ENCODE measurements at regions not wholly inside any gene's neighbourhood (a gene's known extent, or its start where the extent isn't known, plus 50 kb on each side); places are given as distances from the start of the nearest gene placed in this dataset.
A peak's percentile ranks its signal among the peaks of the same experiment; 100 is the strongest.
"Not testable (repeated sequence)": the region's sequence is repeated elsewhere in the genome, so short reads cannot be mapped to it uniquely, and the experiment has no call there.

DNA sequence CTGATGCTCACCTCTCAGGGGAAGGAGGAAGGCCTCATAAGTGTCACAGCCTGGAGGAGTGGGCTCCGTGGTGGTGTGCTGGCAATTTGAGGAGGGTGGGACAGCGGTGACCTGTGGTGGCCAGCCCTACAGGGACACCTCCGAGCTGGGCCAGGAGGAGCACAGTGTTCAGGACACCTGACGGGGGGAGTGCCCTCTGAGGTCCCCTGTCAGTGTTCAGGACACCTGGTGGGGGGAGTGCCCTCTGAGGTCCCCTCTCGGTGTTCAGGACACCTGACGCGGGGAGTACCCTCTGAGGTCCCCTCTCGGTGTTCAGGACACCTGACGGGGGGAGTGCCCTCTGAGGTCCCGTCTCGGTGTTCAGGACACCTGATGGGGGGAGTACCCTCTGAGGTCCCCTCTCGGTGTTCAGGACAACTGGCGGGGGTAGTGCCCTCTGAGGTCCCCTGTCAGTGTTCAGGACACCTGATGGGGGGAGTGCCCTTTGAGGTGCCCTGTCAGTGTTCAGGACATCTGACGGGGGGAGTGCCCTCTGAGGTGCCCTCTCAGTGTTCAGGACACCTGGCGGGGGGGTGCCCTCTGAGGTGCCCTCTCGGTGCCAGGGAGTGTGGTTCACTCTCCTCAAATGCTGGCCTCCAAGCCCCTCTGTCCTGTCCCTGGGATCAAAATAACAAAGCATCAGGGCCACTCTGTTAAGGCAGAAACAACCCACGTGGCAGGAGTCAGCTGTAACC is 73.4 kb upstream of the ZNF469 start:
- DNase-seq: no peak

DNA sequence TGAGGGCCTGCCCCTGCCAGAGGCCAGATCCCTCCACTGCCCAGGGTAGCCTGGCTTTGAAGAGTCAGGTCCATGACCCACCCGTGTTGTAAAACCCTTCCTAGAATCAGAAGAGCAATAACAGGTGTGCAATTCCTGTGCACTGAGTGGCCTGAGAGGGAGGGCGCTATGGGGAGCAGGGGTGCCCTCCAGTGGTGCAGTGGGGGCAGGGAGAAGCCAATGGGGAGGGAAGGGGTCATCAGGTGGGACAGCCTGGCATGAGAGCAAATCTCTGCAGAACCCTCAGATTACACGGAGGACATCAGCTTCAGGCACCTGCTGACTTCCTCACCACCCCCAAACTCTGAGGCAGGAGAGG is 72.9 kb upstream of the ZNF469 start:
- no peak for DNase-seq

DNA sequence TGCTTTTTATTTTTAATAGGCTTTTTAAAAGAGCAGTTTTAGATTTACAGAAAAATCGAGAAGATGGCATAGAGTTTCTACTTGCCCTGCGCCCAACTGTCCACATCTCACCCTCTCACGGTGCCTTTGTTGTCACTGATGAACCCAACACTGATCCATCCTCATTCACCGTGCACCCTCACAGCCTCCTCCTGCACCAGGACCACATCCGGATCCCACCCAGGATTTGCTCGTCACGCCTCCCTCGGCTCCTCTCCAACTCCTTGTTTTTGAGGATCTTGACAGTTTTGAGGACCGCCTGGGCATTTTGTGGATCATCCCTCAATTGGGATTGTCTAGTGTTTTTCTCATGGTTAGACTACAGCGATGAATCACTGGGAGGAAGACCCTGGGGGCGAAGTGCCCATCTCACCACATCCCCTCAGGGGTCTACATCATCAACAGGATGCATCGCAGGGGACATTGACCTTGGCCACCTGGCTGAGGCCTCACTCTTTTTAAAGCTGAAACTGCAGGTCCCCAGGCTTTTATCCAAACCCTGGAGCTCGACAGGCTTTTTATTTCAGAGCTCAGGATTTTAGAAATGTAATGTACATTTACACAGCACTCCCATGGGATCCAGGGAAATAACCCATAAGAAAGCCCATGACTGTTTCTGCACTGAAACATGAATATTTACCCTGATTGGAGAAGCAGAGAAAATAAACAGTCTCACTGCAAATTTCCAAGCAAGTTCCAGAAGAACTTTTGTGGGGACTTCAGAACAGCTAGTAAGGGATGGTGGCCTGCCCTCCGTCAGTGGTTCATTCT is 71.8 kb upstream of the ZNF469 start:
- DNase-seq: no peak

- DNase-seq: not testable (repeated sequence)
Measured at GRCh38 chr16:88311860-88312259, 70.9 kb upstream of the ZNF469 start.

DNA sequence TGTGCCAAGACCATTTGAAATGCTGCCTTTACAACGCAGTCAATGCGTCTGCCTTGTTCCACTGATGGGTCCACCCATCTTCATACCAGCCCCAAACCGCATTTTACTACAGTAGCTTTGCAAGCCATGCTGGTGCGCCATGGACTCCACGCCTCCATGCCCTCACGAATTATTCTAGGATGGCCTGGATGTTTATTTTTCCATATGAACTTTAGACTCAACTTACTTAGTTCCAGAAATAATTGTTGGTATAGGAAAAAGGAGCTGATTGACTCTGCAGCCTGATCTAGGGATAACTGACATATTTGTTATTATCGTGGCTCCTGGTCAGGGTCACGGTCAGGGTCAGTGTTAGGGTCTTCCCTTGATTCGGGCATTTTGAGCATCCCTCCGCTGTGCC is 70.0 kb upstream of the ZNF469 start:
- DNase-seq: no peak

DNA sequence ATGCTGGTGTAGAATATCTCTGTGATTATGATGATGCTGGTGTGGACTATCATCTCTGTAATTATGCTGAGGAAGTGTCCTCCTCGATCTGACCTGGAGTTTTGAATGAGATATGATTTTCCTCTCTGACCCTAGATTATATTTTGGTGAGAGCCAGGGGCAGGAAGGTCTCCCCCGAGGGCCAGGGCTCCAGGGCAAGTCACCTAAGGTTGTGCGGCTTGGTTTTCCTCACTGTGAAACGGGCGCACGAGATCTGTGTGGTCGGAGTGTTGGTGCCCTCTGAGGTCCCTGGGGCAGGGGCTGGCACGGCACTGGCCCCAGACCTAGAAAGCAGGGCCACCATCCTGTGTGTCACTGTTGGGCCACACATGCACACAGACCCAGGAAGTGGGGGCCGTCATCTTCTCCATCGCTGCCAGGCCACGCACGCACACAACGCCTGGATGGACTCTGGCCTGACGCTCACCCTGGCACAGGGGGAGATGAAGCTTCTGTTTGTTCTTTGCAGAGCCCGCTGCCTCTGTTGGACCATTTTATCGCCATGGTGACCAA is 67.7 kb upstream of the ZNF469 start:
- DNase-seq: no peak

GRCh38 chr16:88315543-88316105 is 67.1 kb upstream of the ZNF469 start:
- DNase-seq: no peak

GRCh38 chr16:88316151-88316550 is 66.6 kb upstream of the ZNF469 start:
- no peak for DNase-seq

GRCh38 chr16:88316941-88317612 is 65.7 kb upstream of the ZNF469 start:
- no peak for DNase-seq

- DNase-seq: no peak
Measured at GRCh38 chr16:88317613-88317965, 65.2 kb upstream of the ZNF469 start.

DNA sequence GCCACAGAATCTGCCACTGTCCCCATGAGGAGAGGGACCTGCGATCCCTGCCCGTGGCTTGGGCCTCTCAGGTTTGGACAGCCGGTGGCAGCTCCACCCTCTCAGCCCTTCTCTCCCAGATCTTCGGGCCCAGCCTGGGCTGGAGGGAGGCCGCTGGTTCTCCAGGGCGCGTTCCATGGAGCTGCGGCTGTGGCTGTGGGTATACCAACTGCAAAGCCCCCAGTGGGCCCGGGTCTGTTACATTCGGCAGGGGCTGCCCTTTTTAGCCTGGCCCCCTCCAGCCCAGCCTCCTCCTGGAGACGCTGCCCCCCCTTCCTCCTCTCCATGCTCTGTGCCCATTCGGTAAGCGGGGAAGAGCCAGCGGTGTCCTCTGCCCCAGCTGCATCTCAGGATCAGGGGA is 64.7 kb upstream of the ZNF469 start:
- DNase-seq: no peak

- no peak for DNase-seq
Measured at GRCh38 chr16:88318521-88318920, 64.2 kb upstream of the ZNF469 start.

DNA sequence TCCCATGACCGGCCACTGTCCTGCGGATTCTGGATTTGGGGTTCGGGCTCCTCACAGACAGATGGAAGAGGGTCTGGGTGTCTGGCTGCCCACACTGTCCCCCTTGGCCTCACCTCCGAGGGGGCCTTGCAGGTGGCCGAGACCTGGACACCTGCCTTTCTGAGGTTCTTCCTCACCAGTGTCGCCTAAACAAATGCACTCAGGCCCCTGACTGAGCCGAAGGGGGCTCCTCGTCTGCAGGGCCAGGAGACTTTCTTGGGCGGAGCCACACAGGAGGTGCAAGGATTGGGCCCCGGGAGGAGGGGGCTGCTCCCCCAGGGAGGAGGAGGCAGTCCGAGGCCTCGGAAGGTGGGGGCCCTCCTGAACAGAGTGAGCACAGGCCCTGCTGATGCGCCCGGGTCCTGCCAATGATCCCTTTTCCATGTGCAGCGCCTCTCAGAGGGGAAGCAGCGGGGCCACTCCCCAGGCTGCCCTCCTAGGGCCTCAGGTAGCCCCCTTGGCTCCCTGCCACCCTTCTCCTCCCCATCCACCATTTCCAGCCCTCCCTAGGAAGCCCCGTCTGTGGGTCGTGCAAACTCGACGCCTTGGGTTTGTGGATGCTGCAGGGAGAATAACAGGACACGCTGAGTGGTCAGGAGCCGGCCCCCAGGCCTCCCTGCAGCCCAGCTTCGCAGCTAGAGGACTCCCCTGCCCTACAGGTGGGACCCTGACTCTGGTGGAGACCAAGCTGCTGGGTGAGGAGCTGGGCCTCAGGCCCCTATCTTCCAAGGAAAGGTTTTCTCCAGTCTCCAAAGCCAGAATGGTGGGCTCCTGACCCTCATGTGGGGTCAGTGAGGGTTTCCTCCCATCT is 63.4 kb upstream of the ZNF469 start:
- no peak for DNase-seq

GRCh38 chr16:88320947-88321634 is 61.7 kb upstream of the ZNF469 start:
- peak; percentile 4 for DNase-seq

GRCh38 chr16:88321635-88322499 is 60.9 kb upstream of the ZNF469 start:
- no peak for DNase-seq

GRCh38 chr16:88322500-88322970 is 60.2 kb upstream of the ZNF469 start:
- DNase-seq: no peak

DNA sequence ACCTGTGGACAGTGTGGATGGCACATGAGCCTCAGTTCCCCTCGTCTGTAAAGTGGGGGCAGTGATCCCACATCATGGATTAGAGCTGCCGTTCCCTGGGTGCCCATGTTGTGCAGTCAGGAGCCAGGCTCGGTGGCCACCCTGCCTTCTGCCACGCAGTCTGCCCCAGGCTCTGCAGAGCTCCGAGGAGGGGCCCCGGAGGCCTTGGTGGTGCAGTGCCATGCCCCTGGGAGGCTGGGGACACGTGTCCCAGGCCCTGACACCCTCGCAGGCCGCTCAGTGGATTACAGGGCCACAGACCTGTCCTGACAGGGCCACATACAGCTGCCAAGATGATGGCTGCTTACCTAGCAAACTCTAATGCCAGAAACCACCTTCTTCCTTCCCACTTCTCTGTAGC is 59.7 kb upstream of the ZNF469 start:
- DNase-seq: no peak

- no peak for DNase-seq
Measured at GRCh38 chr16:88323546-88324330, 59.0 kb upstream of the ZNF469 start.

DNA sequence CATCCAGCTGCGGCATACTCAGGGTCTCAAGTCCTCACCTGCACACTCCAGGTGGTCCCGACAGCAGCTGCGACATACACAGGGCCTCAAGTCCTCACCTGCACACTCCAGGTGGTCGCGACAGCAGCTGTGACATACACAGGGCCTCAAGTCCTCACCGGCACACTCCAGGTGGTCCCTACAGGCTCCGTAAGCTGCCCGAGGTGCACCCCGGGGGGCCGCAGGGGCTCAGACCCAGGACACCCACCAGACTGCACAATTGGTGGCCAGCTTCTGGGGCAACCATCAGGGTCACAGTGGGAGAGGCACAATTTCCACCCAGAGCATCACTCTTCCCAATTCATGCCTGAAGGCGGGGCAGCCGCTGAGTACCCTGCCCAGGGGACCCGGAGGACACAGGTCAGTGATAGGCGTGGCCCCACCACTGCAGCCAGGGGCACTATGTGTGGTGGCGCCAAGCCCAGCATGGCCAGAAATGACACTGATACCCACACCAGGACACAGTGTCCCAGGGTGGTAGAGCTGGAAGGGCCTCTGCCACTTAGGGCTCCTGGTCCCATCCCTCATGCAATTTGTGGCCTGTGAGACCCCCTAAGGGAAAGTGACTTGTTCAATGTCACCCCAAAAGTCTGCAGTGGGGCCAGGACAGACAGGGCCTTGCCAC is 57.5 kb upstream of the ZNF469 start:
- DNase-seq: no peak

Measured in CD4-positive, alpha-beta T cell treated with Interleukin-10 for 1 hour (primary cell).